ENCODE measurements at regions not wholly inside any gene's neighbourhood (a gene's known extent, or its start where the extent isn't known, plus 50 kb on each side); places are given as distances from the start of the nearest gene placed in this dataset.

DNA sequence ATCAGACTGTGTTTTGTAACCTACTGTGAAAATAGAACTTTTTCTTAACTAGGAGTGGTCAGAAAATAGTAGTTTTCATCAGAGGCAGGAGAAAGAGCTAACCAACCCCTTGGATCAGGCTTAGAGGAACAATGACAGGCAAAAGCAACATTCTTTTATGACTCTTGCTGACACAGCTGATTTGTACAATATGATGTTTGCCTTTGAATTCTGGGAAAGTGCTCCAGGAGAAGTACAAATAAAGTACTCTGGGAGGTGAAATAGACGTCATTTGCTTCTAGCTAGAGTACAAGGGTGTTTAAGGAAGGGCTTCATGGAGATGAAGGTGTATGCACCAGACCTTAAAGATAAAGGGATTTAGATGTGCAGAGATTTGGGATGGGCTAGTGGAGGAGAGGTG lies 75.1 kb upstream of the KIAA1217 start:
- TF ChIP-seq POLR2AphosphoS5 (IDR thresholded peaks at IDR 0.05) = no peak
- TF ChIP-seq, protein P1, sequence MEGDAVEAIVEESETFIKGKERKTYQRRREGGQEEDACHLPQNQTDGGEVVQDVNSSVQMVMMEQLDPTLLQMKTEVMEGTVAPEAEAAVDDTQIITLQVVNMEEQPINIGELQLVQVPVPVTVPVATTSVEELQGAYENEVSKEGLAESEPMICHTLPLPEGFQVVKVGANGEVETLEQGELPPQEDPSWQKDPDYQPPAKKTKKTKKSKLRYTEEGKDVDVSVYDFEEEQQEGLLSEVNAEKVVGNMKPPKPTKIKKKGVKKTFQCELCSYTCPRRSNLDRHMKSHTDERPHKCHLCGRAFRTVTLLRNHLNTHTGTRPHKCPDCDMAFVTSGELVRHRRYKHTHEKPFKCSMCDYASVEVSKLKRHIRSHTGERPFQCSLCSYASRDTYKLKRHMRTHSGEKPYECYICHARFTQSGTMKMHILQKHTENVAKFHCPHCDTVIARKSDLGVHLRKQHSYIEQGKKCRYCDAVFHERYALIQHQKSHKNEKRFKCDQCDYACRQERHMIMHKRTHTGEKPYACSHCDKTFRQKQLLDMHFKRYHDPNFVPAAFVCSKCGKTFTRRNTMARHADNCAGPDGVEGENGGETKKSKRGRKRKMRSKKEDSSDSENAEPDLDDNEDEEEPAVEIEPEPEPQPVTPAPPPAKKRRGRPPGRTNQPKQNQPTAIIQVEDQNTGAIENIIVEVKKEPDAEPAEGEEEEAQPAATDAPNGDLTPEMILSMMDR (IDR thresholded peaks at IDR 0.05) = no peak
- no peak for TF ChIP-seq POLR2A (IDR thresholded peaks at IDR 0.05)
- TF ChIP-seq EP300 (IDR thresholded peaks at IDR 0.05) = no peak
